CD4-positive, alpha-beta T cell treated with Interleukin-6 at 100 ng/mL for 8 hours (primary cell): ENCODE measurements at regions not wholly inside any gene's neighbourhood (a gene's known extent, or its start where the extent isn't known, plus 50 kb on each side); places are given as distances from the start of the nearest gene placed in this dataset.
"Not testable (repeated sequence)": the region's sequence is repeated elsewhere in the genome, so short reads cannot be mapped to it uniquely, and the experiment has no call there.

Experiments
- DNase-seq: peaks from one replicate; pipeline ENCODE4 v3.0.0-alpha.2; 2020; ENCODE audit warnings: mixed read lengths, low spot score

- no peak for DNase-seq
Observed at GRCh38 chr2:144011098-144011497, 508.8 kb downstream of the ZEB2 start.

- DNase-seq = no peak
Observed at GRCh38 chr2:144010096-144010836, 509.7 kb downstream of the ZEB2 start.

GRCh38 chr2:144006139-144006538 lies 513.8 kb downstream of the ZEB2 start:
- no peak for DNase-seq

- no peak for DNase-seq
Observed at GRCh38 chr2:144004742-144005141, 515.2 kb downstream of the ZEB2 start.

GRCh38 chr2:144003460-144004075 lies 516.4 kb downstream of the ZEB2 start:
- DNase-seq = no peak

- no peak for DNase-seq
Observed at GRCh38 chr2:143996974-143997373, 522.9 kb downstream of the ZEB2 start.

- no peak for DNase-seq
Observed at GRCh38 chr2:143994961-143995360, 525.0 kb downstream of the ZEB2 start.

GRCh38 chr2:143991596-143991995 lies 528.3 kb downstream of the ZEB2 start:
- DNase-seq = not testable (repeated sequence)

GRCh38 chr2:143988082-143988481 lies 531.8 kb downstream of the ZEB2 start:
- DNase-seq = no peak

- no peak for DNase-seq
Observed at GRCh38 chr2:143981428-143981827, 538.5 kb downstream of the ZEB2 start.

GRCh38 chr2:143977356-143977755 lies 542.6 kb downstream of the ZEB2 start:
- no peak for DNase-seq

GRCh38 chr2:143975216-143975615 lies 544.7 kb downstream of the ZEB2 start:
- DNase-seq = no peak

- no peak for DNase-seq
Observed at GRCh38 chr2:143974262-143974661, 545.7 kb downstream of the ZEB2 start.

- DNase-seq = no peak
Observed at GRCh38 chr2:143968860-143969259, 551.1 kb downstream of the ZEB2 start.

GRCh38 chr2:143968360-143968759 lies 551.6 kb downstream of the ZEB2 start:
- no peak for DNase-seq

GRCh38 chr2:143965493-143966164 lies 554.3 kb downstream of the ZEB2 start:
- no peak for DNase-seq

- DNase-seq = no peak
Observed at GRCh38 chr2:143964891-143965290, 555.0 kb downstream of the ZEB2 start.

GRCh38 chr2:143960177-143960576 lies 559.7 kb downstream of the ZEB2 start:
- DNase-seq = no peak

GRCh38 chr2:143957321-143957720 lies 562.6 kb downstream of the ZEB2 start:
- DNase-seq = no peak

GRCh38 chr2:143955401-143956065 lies 564.4 kb downstream of the ZEB2 start:
- DNase-seq = no peak

GRCh38 chr2:143954844-143955243 lies 565.1 kb downstream of the ZEB2 start:
- DNase-seq = no peak

- DNase-seq = no peak
Observed at GRCh38 chr2:143954186-143954585, 565.7 kb downstream of the ZEB2 start.
